HG03432 (cell line): ENCODE measurements at regions not wholly inside any gene's neighbourhood (a gene's known extent, or its start where the extent isn't known, plus 50 kb on each side); places are given as distances from the start of the nearest gene placed in this dataset.
"Not testable (repeated sequence)": the region's sequence is repeated elsewhere in the genome, so short reads cannot be mapped to it uniquely, and the experiment has no call there.

Experiments used
- ATAC-seq: cut with Tn5 transposase; IDR thresholded peaks from one replicate; pipeline ENCODE4 v1.9.1; 2021; ENCODE audit warnings: mild to moderate bottlenecking, moderate library complexity; ENCODE audit not compliant: unreplicated experiment

GRCh38 chr20:1757606-1758512, 100.3 kb upstream of the SIRPG start:
- ATAC-seq = no peak

- ATAC-seq = no peak
Measured at GRCh38 chr20:1757072-1757471, 99.5 kb upstream of the SIRPG start.

GRCh38 chr20:1754749-1755148, 97.2 kb upstream of the SIRPG start:
- no peak for ATAC-seq

GRCh38 chr20:1754306-1754705, 96.7 kb upstream of the SIRPG start:
- no peak for ATAC-seq

- ATAC-seq = no peak
Measured at GRCh38 chr20:1752045-1752444, 94.5 kb upstream of the SIRPG start.

GRCh38 chr20:1748777-1749176, 91.2 kb upstream of the SIRPG start:
- no peak for ATAC-seq

- no peak for ATAC-seq
Measured at GRCh38 chr20:1747953-1748577, 90.5 kb upstream of the SIRPG start.

- ATAC-seq = not testable (repeated sequence)
Measured at GRCh38 chr20:1742049-1742434, 84.5 kb upstream of the SIRPG start.

GRCh38 chr20:1741309-1742048, 83.9 kb upstream of the SIRPG start:
- no peak for ATAC-seq

- no peak for ATAC-seq
Measured at GRCh38 chr20:1737134-1737533, 79.6 kb upstream of the SIRPG start.

GRCh38 chr20:1735417-1736089, 78.0 kb upstream of the SIRPG start:
- ATAC-seq = no peak

- ATAC-seq = no peak
Measured at GRCh38 chr20:1734269-1734858, 76.8 kb upstream of the SIRPG start.

- ATAC-seq = not testable (repeated sequence)
Measured at GRCh38 chr20:1731828-1732375, 74.3 kb upstream of the SIRPG start.

- not testable (repeated sequence) for ATAC-seq
Measured at GRCh38 chr20:1730981-1731711, 73.6 kb upstream of the SIRPG start.

- not testable (repeated sequence) for ATAC-seq
Measured at GRCh38 chr20:1727303-1727702, 69.7 kb upstream of the SIRPG start.

- no peak for ATAC-seq
Measured at GRCh38 chr20:1724901-1725300, 67.3 kb upstream of the SIRPG start.

- no peak for ATAC-seq
Measured at GRCh38 chr20:1722513-1723050, 65.0 kb upstream of the SIRPG start.

GRCh38 chr20:1721687-1722512, 64.3 kb upstream of the SIRPG start:
- peak; percentile 45 for ATAC-seq
